ENCODE measurements at regions not wholly inside any gene's neighbourhood (a gene's known extent, or its start where the extent isn't known, plus 50 kb on each side); places are given as distances from the start of the nearest gene placed in this dataset.

DNA sequence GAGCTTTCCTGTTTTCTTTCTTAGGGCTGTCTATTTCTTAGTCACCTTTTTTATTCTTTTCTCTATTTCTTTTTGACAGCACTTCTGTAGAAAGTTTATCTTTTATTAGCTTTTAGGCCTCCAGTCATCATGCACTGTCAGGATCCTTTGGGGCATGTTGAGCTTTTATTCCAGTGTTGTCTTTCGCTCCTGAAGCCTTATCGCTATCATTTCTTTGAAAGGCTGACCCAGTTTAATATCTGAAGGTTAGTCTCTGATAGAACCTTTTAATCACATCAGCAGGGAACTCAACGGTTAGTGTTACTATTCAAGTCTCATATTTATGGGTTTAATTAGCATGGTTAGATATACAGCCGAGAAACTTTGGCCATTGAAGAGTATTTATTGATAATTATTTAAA is 745.9 kb downstream of the TBC1D32 start:
- no peaks in the 10 kb centered on the region for H3K27me3 ChIP-seq (ENCODE audit: low read depth, low read length)
- TF ChIP-seq, protein P1, sequence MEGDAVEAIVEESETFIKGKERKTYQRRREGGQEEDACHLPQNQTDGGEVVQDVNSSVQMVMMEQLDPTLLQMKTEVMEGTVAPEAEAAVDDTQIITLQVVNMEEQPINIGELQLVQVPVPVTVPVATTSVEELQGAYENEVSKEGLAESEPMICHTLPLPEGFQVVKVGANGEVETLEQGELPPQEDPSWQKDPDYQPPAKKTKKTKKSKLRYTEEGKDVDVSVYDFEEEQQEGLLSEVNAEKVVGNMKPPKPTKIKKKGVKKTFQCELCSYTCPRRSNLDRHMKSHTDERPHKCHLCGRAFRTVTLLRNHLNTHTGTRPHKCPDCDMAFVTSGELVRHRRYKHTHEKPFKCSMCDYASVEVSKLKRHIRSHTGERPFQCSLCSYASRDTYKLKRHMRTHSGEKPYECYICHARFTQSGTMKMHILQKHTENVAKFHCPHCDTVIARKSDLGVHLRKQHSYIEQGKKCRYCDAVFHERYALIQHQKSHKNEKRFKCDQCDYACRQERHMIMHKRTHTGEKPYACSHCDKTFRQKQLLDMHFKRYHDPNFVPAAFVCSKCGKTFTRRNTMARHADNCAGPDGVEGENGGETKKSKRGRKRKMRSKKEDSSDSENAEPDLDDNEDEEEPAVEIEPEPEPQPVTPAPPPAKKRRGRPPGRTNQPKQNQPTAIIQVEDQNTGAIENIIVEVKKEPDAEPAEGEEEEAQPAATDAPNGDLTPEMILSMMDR (IDR thresholded peaks at IDR 0.05; ENCODE audit: low read depth, low read length): no peak
- no peak for TF ChIP-seq EZH2phosphoT487 (IDR thresholded peaks at IDR 0.05; ENCODE audit: low read depth)
- no peak overlapping the region for H2AFZ ChIP-seq (ENCODE audit: low read depth, low read length)
- no peak overlapping the region for H3K27ac ChIP-seq (ENCODE audit: low read length)
- H3K36me3 ChIP-seq (replicated peaks; ENCODE audit: low read depth, low read length): no peaks in the 10 kb centered on the region
- no peaks in the 10 kb centered on the region for H3K4me1 ChIP-seq (ENCODE audit: low read length)
- H3K9me3 ChIP-seq (ENCODE audit: insufficient read depth, low read length): no peaks in the 10 kb centered on the region
- no peak overlapping the region for H3K4me2 ChIP-seq (ENCODE audit: low read length)
- H3K4me3 ChIP-seq (ENCODE audit: low read length): no peak overlapping the region
- no peak overlapping the region for H3K9ac ChIP-seq (ENCODE audit: low read length)
- H3K79me2 ChIP-seq (ENCODE audit: low read length): no peaks in the 10 kb centered on the region
- H4K20me1 ChIP-seq (ENCODE audit: insufficient read depth, low read length): no peaks in the 10 kb centered on the region

DNA sequence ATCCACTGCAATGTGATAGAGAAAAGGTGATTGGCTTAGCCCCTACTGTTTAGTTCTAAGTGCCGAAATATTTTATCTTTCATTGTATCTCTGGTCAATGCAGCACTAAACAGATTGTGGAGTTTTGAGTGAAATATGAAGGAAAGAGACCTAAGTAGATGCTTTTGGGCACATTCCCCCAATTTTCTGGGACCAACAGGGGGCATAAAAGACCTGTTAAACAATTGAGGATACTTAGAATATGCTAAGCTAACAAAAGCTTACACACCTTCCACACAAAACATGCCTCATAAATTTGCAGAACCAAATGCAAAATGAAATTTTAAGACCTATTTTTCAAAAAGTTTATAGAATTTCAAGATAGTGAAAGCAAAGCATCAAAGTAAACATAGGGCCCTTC is 746.9 kb downstream of the TBC1D32 start:
- Histone ChIP-seq H3K4me3 (ENCODE audit: low read length) (no peak overlapping the region), H3K4me2 (ENCODE audit: low read length) (no peak overlapping the region), H3K36me3 (replicated peaks; ENCODE audit: low read depth, low read length) (no peaks in the 10 kb centered on the region), H3K27ac (ENCODE audit: low read length) (no peak overlapping the region), H3K27me3 (ENCODE audit: low read depth, low read length) (no peaks in the 10 kb centered on the region), H2AFZ (ENCODE audit: low read depth, low read length) (no peak overlapping the region), H3K4me1 (ENCODE audit: low read length) (no peaks in the 10 kb centered on the region), H4K20me1 (ENCODE audit: insufficient read depth, low read length) (no peaks in the 10 kb centered on the region), H3K79me2 (ENCODE audit: low read length) (no peaks in the 10 kb centered on the region), H3K9me3 (ENCODE audit: insufficient read depth, low read length) (no peaks in the 10 kb centered on the region), H3K9ac (ENCODE audit: low read length) (no peak overlapping the region)
- TF ChIP-seq EZH2phosphoT487 (IDR thresholded peaks at IDR 0.05; ENCODE audit: low read depth): no peak
- TF ChIP-seq, protein P1 (IDR thresholded peaks at IDR 0.05; ENCODE audit: low read depth, low read length): peak; percentile 25; the same call in 1 of the 2 replicates

DNA sequence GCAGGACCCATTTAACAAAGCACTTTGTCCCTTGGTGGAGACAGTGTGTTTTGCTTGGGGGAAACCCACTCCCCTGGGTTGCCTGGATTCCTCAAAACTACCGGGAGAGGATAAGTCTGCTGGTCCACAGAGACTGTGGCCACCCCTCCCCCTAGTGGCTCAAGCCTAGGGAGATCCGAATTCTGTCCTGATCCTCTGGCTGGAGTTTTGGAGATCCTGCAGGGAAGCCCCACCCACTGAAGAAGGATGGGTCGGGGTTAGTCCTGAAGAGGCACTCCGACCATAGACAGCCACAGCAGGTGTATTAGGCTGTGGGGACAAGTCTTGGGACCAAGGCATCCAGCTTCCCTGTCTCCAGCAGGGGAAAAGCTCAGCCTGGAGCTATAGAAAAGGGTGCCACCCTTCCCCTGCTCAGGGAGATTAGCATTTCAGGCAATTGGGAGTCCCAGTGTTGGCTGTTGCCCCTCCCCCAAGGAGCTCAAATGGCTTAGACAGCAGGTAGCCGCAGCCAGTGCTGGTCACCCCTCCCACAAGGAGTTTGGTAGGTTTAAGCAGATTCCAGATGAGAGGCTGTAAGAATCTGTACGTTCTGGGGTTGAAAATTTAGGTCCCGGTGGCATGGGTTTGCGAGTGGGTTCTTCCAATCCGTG is 750.0 kb downstream of the TBC1D32 start:
- no peak overlapping the region for H3K27ac ChIP-seq (ENCODE audit: low read length)
- TF ChIP-seq, protein P1 (IDR thresholded peaks at IDR 0.05; ENCODE audit: low read depth, low read length): no peak
- TF ChIP-seq EZH2phosphoT487 (IDR thresholded peaks at IDR 0.05; ENCODE audit: low read depth): no peak
- H3K4me2 ChIP-seq (ENCODE audit: low read length): no peak overlapping the region
- no peak overlapping the region for H3K4me3 ChIP-seq (ENCODE audit: low read length)
- no peaks in the 10 kb centered on the region for H4K20me1 ChIP-seq (ENCODE audit: insufficient read depth, low read length)
- no peaks in the 10 kb centered on the region for H3K36me3 ChIP-seq (replicated peaks; ENCODE audit: low read depth, low read length)
- H3K27me3 ChIP-seq (ENCODE audit: low read depth, low read length): no peaks in the 10 kb centered on the region
- H3K9ac ChIP-seq (ENCODE audit: low read length): no peak overlapping the region
- no peak overlapping the region for H2AFZ ChIP-seq (ENCODE audit: low read depth, low read length)
- no peaks in the 10 kb centered on the region for H3K79me2 ChIP-seq (ENCODE audit: low read length)
- no peaks in the 10 kb centered on the region for H3K4me1 ChIP-seq (ENCODE audit: low read length)
- H3K9me3 ChIP-seq (ENCODE audit: insufficient read depth, low read length): no peaks in the 10 kb centered on the region

DNA sequence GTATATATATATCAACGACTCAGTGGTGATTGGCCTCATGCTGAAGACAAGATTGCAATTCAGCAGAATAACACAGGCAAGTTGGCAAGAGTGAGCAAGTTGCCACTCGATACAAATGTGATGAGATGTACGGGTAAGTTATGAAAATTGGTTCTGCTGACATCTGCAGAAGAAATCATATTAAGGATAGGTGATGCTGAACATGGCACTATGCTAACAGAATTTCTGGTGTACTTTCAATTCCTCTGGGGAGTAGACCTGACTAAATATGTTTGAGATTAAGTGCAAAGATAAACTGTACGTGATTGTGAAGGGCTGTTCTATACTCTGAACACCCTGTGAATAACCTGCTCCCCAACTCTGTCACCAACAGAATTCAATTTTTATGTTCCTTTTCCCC is 758.2 kb downstream of the TBC1D32 start:
- Histone ChIP-seq H3K79me2 (ENCODE audit: low read length) (no peaks in the 10 kb centered on the region), H3K27ac (ENCODE audit: low read length) (no peak overlapping the region), H2AFZ (ENCODE audit: low read depth, low read length) (no peak overlapping the region), H3K36me3 (replicated peaks; ENCODE audit: low read depth, low read length) (no peaks in the 10 kb centered on the region), H3K9me3 (ENCODE audit: insufficient read depth, low read length) (no peaks in the 10 kb centered on the region), H3K4me3 (ENCODE audit: low read length) (no peak overlapping the region), H3K9ac (ENCODE audit: low read length) (no peak overlapping the region), H3K4me1 (ENCODE audit: low read length) (no peaks in the 10 kb centered on the region), H4K20me1 (ENCODE audit: insufficient read depth, low read length) (no peaks in the 10 kb centered on the region), H3K27me3 (ENCODE audit: low read depth, low read length) (no peaks in the 10 kb centered on the region), H3K4me2 (ENCODE audit: low read length) (no peak overlapping the region)
- TF ChIP-seq, protein P1 (IDR thresholded peaks at IDR 0.05; ENCODE audit: low read depth, low read length): no peak
- TF ChIP-seq EZH2phosphoT487 (IDR thresholded peaks at IDR 0.05; ENCODE audit: low read depth): no peak
